GM10266 (cell line): ENCODE measurements at regions not wholly inside any gene's neighbourhood (a gene's known extent, or its start where the extent isn't known, plus 50 kb on each side); places are given as distances from the start of the nearest gene placed in this dataset.

Source experiments
- DNase-seq: peaks from one replicate; pipeline ENCODE4 v3.0.0; 2012; ENCODE audit errors: extremely low spot score
- TF ChIP-seq, protein P1 (sequence below): IDR thresholded peaks from 2 replicates; pipeline ENCODE4 v1.5.1; 2012; ENCODE audit warnings: mild to moderate bottlenecking, low read depth; ENCODE audit not compliant: control insufficient read depth, insufficient read depth; ENCODE audit errors: missing control alignments

DNA sequence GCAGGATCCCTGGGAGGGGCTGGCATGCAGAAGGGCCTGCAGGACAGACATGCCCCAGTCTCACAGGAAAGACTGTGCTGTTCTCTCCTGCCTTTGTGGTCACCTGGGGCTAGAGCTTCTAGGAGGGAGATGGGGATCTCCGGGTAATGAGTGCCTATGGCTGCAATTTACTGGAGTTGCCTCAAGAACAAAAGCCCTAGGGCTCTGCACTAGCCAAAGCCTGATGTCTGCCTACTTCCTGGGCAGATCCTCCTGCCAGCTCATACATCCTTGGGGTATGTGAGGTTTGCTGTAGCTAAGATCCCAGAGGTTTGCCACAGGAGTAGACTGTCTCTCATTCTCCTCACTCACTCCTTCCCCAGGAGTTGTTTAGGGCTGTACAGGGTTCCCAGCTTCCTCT is 106.9 kb upstream of the PPFIA2 start:
- no peak for DNase-seq
- TF ChIP-seq, protein P1, sequence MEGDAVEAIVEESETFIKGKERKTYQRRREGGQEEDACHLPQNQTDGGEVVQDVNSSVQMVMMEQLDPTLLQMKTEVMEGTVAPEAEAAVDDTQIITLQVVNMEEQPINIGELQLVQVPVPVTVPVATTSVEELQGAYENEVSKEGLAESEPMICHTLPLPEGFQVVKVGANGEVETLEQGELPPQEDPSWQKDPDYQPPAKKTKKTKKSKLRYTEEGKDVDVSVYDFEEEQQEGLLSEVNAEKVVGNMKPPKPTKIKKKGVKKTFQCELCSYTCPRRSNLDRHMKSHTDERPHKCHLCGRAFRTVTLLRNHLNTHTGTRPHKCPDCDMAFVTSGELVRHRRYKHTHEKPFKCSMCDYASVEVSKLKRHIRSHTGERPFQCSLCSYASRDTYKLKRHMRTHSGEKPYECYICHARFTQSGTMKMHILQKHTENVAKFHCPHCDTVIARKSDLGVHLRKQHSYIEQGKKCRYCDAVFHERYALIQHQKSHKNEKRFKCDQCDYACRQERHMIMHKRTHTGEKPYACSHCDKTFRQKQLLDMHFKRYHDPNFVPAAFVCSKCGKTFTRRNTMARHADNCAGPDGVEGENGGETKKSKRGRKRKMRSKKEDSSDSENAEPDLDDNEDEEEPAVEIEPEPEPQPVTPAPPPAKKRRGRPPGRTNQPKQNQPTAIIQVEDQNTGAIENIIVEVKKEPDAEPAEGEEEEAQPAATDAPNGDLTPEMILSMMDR = no peak

DNA sequence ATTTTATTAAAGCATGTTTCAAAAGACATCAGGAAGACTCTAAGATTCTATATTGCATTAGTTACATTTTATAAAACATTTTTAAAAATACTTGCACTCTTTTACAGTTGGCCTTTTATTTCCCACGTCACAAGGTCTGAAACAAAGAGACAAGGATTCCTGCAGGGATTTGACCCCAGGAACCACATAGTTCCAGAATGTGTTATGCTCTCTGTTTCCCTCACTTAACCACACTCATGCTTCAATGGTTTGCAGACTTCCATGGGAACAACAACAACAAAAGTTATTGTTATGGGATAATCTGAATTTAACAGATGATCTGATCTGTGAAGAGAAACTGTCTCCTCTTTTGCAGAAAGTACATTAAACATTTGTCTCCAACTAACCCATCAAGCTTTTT is 104.3 kb upstream of the PPFIA2 start:
- TF ChIP-seq, protein P1 = no peak

DNA sequence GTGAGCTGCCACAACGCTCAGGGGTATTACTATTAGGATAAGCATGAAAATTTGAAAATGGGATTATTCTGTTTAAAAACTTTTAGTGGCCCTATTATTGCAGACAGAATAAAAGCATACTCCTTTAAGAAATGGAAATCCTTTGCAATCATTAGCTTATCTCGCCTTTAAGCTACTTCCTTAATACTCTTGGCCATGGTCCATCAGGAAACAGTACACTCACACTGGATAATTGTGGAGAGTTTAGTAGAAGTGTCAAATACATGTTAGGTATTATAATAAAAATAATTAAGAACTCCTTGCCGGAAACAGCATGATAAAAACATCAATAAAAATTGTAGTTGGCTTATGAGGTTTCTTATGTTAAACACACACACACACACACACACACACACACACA is 100.4 kb upstream of the PPFIA2 start:
- TF ChIP-seq, protein P1 = no peak
- DNase-seq = no peak

More for the DNA sequence above, 104.3 kb upstream of the PPFIA2 start:
- DNase-seq = no peak

DNA sequence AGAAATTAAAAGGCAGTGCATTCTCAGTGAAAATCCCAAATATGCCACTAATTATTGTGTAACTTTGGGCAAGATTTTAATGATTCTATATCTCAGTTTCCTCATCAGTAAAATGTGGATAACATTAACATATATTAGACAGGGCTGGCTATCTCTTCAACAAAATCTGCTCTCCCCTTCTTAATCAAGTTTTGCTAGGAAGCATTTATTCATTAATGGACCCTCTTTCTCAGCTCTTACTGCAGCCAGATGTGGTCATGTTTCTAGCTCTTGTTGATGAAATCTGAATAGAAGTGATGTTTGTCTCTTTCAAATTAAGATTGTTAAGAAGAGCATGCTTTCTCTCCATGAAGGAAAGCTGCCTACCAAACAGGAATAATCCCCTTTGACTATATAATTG is 84.4 kb upstream of the PPFIA2 start:
- TF ChIP-seq, protein P1 = no peak
- DNase-seq = no peak

DNA sequence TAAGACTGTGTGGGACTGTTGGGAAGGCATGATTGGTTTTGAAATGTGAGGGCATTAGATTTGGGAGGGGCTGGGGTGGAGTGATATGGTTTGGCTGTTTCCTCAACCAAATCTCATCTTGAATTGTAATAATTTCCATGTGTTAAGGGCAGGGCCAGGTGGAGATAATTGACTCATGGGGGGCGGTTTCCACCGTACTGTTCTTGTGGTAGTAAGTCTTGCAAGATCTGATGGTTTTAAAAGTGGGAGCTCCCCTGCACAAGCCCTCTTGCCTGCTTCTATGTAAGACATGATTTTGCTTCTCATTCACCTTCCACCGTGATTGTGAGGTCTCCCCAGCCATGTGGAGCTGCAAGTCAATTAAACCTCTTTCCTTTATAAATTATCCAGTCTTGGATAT is 76.6 kb upstream of the PPFIA2 start:
- TF ChIP-seq, protein P1 = no peak
- no peak for DNase-seq

DNA sequence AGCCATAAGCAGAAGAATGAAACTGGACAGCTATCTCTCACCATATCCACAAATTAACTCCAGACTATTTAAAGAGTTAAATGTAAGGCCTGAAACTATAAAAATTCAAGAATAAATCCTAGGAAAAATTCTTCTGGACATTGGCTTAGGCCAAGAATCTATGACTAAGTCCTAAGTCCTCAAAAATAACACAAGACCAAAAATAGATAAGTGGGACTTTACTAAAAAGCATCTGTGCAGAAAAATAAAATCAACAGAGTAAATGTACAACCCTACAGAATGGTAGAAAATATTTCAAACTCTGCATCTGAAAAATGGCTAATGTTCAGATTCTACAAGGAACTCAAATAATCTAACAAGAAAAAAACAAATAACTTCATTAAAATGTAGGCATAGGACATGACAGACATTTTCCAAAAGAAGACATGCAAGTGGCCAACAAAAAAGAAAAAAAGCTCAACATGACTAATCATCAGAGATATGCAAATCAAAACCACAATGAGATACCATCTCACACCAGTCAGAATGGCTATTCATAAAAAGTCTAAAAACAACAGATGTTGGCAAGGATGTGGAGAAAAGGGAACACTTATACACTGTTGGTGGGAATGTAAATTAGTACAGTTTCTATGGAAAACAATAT is 61.0 kb upstream of the PPFIA2 start:
- no peak for DNase-seq
- TF ChIP-seq, protein P1 = no peak

DNA sequence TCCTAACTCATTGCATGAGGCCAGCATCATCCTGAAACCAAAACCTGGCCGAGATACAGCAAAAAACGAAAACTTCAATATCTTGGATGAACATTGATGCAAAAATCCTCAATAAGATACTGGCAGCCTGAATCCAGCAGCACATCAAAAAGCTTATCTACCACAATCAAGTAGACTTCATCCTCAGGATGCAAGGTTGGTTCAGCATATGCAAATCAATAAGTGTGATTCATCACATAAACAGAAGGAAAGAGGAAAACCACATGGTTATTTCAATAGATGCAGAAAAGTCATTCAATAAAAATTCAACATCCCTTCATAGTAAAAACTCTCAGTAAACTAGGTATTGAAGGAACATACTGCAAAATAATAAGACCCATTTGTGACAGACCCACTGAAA is 56.5 kb upstream of the PPFIA2 start:
- TF ChIP-seq, protein P1 = no peak
- no peak for DNase-seq
